ENCODE measurements at regions not wholly inside any gene's neighbourhood (a gene's known extent, or its start where the extent isn't known, plus 50 kb on each side); places are given as distances from the start of the nearest gene placed in this dataset.

GRCh38 chr14:22513066-22513812 lies 75.8 kb downstream of the DAD1 start:
- Histone ChIP-seq H3K4me3 (ENCODE audit: low read length in 3 of 3) (no peak overlapping the region), H3K36me3 (ENCODE audit: control insufficient read depth in 3 of 3, insufficient read depth in 3 of 3, low read length in 3 of 3) (no peaks in the 10 kb centered on the region), H3K9me3 (ENCODE audit: control insufficient read depth in 3 of 3, low read length in 3 of 3) (no peaks in the 10 kb centered on the region), H3K27ac (ENCODE audit: low read depth, low read length) (peak overlapping the region; percentile 39), H3K4me1 (ENCODE audit: control insufficient read depth in 3 of 3, insufficient read depth in 3 of 3, low read length in 3 of 3) (peaks cover 2 to 12% (median 10%) of the 10 kb centered on the region in 3 donors), H3K9ac (ENCODE audit: low read depth in 1 of 3, low read length in 3 of 3) (peak overlapping the region in 1 of 3 donors; percentile 27), H3K27me3 (ENCODE audit: control insufficient read depth in 3 of 3, insufficient read depth in 3 of 3, low read length in 3 of 3) (peaks cover 0 to 2% (median 0%) of the 10 kb centered on the region in 3 donors)

GRCh38 chr14:22512106-22512814 lies 76.8 kb downstream of the DAD1 start:
- H3K4me1 ChIP-seq (ENCODE audit: control insufficient read depth in 3 of 3, insufficient read depth in 3 of 3, low read length in 3 of 3) = peaks cover 2 to 12% (median 10%) of the 10 kb centered on the region in 3 donors

GRCh38 chr14:22510527-22511110 lies 78.4 kb downstream of the DAD1 start:
- H3K36me3 ChIP-seq (ENCODE audit: control insufficient read depth in 3 of 3, insufficient read depth in 3 of 3, low read length in 3 of 3) = no peaks in the 10 kb centered on the region
- no peaks in the 10 kb centered on the region for H3K9me3 ChIP-seq (ENCODE audit: control insufficient read depth in 3 of 3, low read length in 3 of 3)
- H3K27me3 ChIP-seq (ENCODE audit: control insufficient read depth in 3 of 3, insufficient read depth in 3 of 3, low read length in 3 of 3) = no peaks in the 10 kb centered on the region
- H3K4me3 ChIP-seq (ENCODE audit: low read length in 3 of 3) = no peak overlapping the region
- no peak overlapping the region for H3K9ac ChIP-seq (ENCODE audit: low read depth in 1 of 3, low read length in 3 of 3)
- H3K4me1 ChIP-seq (ENCODE audit: control insufficient read depth in 3 of 3, insufficient read depth in 3 of 3, low read length in 3 of 3) = peaks cover 2 to 9% (median 7%) of the 10 kb centered on the region in 3 donors
- no peak overlapping the region for H3K27ac ChIP-seq (ENCODE audit: low read depth, low read length)

More at GRCh38 chr14:22512106-22512814, 76.8 kb downstream of the DAD1 start:
- Histone ChIP-seq H3K4me3 (ENCODE audit: low read length in 3 of 3) (no peak overlapping the region), H3K9me3 (ENCODE audit: control insufficient read depth in 3 of 3, low read length in 3 of 3) (no peaks in the 10 kb centered on the region), H3K36me3 (ENCODE audit: control insufficient read depth in 3 of 3, insufficient read depth in 3 of 3, low read length in 3 of 3) (no peaks in the 10 kb centered on the region), H3K9ac (ENCODE audit: low read depth in 1 of 3, low read length in 3 of 3) (no peak overlapping the region), H3K27ac (ENCODE audit: low read depth, low read length) (peak overlapping the region; percentile 39), H3K27me3 (ENCODE audit: control insufficient read depth in 3 of 3, insufficient read depth in 3 of 3, low read length in 3 of 3) (peaks cover 0 to 2% (median 0%) of the 10 kb centered on the region in 3 donors)

- Histone ChIP-seq H3K27ac (ENCODE audit: low read depth, low read length) (no peak overlapping the region), H3K27me3 (ENCODE audit: control insufficient read depth in 3 of 3, insufficient read depth in 3 of 3, low read length in 3 of 3) (no peaks in the 10 kb centered on the region), H3K4me1 (ENCODE audit: control insufficient read depth in 3 of 3, insufficient read depth in 3 of 3, low read length in 3 of 3) (peaks cover 2 to 7% (median 6%) of the 10 kb centered on the region in 3 donors), H3K9ac (ENCODE audit: low read depth in 1 of 3, low read length in 3 of 3) (no peak overlapping the region), H3K9me3 (ENCODE audit: control insufficient read depth in 3 of 3, low read length in 3 of 3) (no peaks in the 10 kb centered on the region), H3K36me3 (ENCODE audit: control insufficient read depth in 3 of 3, insufficient read depth in 3 of 3, low read length in 3 of 3) (no peaks in the 10 kb centered on the region), H3K4me3 (ENCODE audit: low read length in 3 of 3) (no peak overlapping the region)
These were observed 79.2 kb downstream of the DAD1 start for GRCh38 chr14:22509751-22510300.

- H3K4me1 ChIP-seq (ENCODE audit: control insufficient read depth in 3 of 3, insufficient read depth in 3 of 3, low read length in 3 of 3) = peaks cover 2 to 7% (median 6%) of the 10 kb centered on the region in 3 donors
- no peak overlapping the region for H3K4me3 ChIP-seq (ENCODE audit: low read length in 3 of 3)
- no peaks in the 10 kb centered on the region for H3K27me3 ChIP-seq (ENCODE audit: control insufficient read depth in 3 of 3, insufficient read depth in 3 of 3, low read length in 3 of 3)
- no peak overlapping the region for H3K27ac ChIP-seq (ENCODE audit: low read depth, low read length)
- H3K9me3 ChIP-seq (ENCODE audit: control insufficient read depth in 3 of 3, low read length in 3 of 3) = no peaks in the 10 kb centered on the region
- no peak overlapping the region for H3K9ac ChIP-seq (ENCODE audit: low read depth in 1 of 3, low read length in 3 of 3)
- no peaks in the 10 kb centered on the region for H3K36me3 ChIP-seq (ENCODE audit: control insufficient read depth in 3 of 3, insufficient read depth in 3 of 3, low read length in 3 of 3)
These were observed 79.9 kb downstream of the DAD1 start for GRCh38 chr14:22509036-22509709.

- Histone ChIP-seq H3K27ac (ENCODE audit: low read depth, low read length) (no peak overlapping the region), H3K4me3 (ENCODE audit: low read length in 3 of 3) (no peak overlapping the region), H3K4me1 (ENCODE audit: control insufficient read depth in 3 of 3, insufficient read depth in 3 of 3, low read length in 3 of 3) (peaks cover 0 to 7% (median 6%) of the 10 kb centered on the region in 3 donors), H3K27me3 (ENCODE audit: control insufficient read depth in 3 of 3, insufficient read depth in 3 of 3, low read length in 3 of 3) (no peaks in the 10 kb centered on the region), H3K9me3 (ENCODE audit: control insufficient read depth in 3 of 3, low read length in 3 of 3) (no peaks in the 10 kb centered on the region), H3K9ac (ENCODE audit: low read depth in 1 of 3, low read length in 3 of 3) (no peak overlapping the region), H3K36me3 (ENCODE audit: control insufficient read depth in 3 of 3, insufficient read depth in 3 of 3, low read length in 3 of 3) (no peaks in the 10 kb centered on the region)
These were observed 80.4 kb downstream of the DAD1 start for GRCh38 chr14:22508662-22509035.

GRCh38 chr14:22508150-22508457 lies 80.9 kb downstream of the DAD1 start:
- H3K4me1 ChIP-seq (ENCODE audit: control insufficient read depth in 3 of 3, insufficient read depth in 3 of 3, low read length in 3 of 3) = peaks cover 0 to 7% (median 6%) of the 10 kb centered on the region in 3 donors
- H3K9ac ChIP-seq (ENCODE audit: low read depth in 1 of 3, low read length in 3 of 3) = no peak overlapping the region
- no peak overlapping the region for H3K27ac ChIP-seq (ENCODE audit: low read depth, low read length)
- no peaks in the 10 kb centered on the region for H3K9me3 ChIP-seq (ENCODE audit: control insufficient read depth in 3 of 3, low read length in 3 of 3)
- no peak overlapping the region for H3K4me3 ChIP-seq (ENCODE audit: low read length in 3 of 3)
- no peaks in the 10 kb centered on the region for H3K27me3 ChIP-seq (ENCODE audit: control insufficient read depth in 3 of 3, insufficient read depth in 3 of 3, low read length in 3 of 3)
- H3K36me3 ChIP-seq (ENCODE audit: control insufficient read depth in 3 of 3, insufficient read depth in 3 of 3, low read length in 3 of 3) = no peaks in the 10 kb centered on the region

GRCh38 chr14:22506778-22507351 lies 82.2 kb downstream of the DAD1 start:
- no peaks in the 10 kb centered on the region for H3K36me3 ChIP-seq (ENCODE audit: control insufficient read depth in 3 of 3, insufficient read depth in 3 of 3, low read length in 3 of 3)
- no peaks in the 10 kb centered on the region for H3K27me3 ChIP-seq (ENCODE audit: control insufficient read depth in 3 of 3, insufficient read depth in 3 of 3, low read length in 3 of 3)
- H3K27ac ChIP-seq (ENCODE audit: low read depth, low read length) = no peak overlapping the region
- H3K4me1 ChIP-seq (ENCODE audit: control insufficient read depth in 3 of 3, insufficient read depth in 3 of 3, low read length in 3 of 3) = peaks cover 0 to 3% (median 0%) of the 10 kb centered on the region in 3 donors
- no peak overlapping the region for H3K9ac ChIP-seq (ENCODE audit: low read depth in 1 of 3, low read length in 3 of 3)
- H3K9me3 ChIP-seq (ENCODE audit: control insufficient read depth in 3 of 3, low read length in 3 of 3) = no peaks in the 10 kb centered on the region
- no peak overlapping the region for H3K4me3 ChIP-seq (ENCODE audit: low read length in 3 of 3)

- Histone ChIP-seq H3K9ac (ENCODE audit: low read depth in 1 of 3, low read length in 3 of 3) (no peak overlapping the region), H3K9me3 (ENCODE audit: control insufficient read depth in 3 of 3, low read length in 3 of 3) (no peaks in the 10 kb centered on the region), H3K4me1 (ENCODE audit: control insufficient read depth in 3 of 3, insufficient read depth in 3 of 3, low read length in 3 of 3) (peaks cover 0 to 6% (median 0%) of the 10 kb centered on the region in 3 donors), H3K27ac (ENCODE audit: low read depth, low read length) (no peak overlapping the region), H3K27me3 (ENCODE audit: control insufficient read depth in 3 of 3, insufficient read depth in 3 of 3, low read length in 3 of 3) (no peaks in the 10 kb centered on the region), H3K36me3 (ENCODE audit: control insufficient read depth in 3 of 3, insufficient read depth in 3 of 3, low read length in 3 of 3) (no peaks in the 10 kb centered on the region), H3K4me3 (ENCODE audit: low read length in 3 of 3) (no peak overlapping the region)
These were observed 82.7 kb downstream of the DAD1 start for GRCh38 chr14:22506378-22506710.

Measured in skeletal muscle tissue (tissue), 3 donors.